DOHH2 (cell line): ENCODE measurements at regions not wholly inside any gene's neighbourhood (a gene's known extent, or its start where the extent isn't known, plus 50 kb on each side); places are given as distances from the start of the nearest gene placed in this dataset.
"Not testable (repeated sequence)": the region's sequence is repeated elsewhere in the genome, so short reads cannot be mapped to it uniquely, and the experiment has no call there.

Experiments
- H3F3A ChIP-seq: fragments of 200-600 bp; sonication (generic), shearing (Covaris generic); 2 replicates; pipeline ENCODE4 v1.6.0; 2016; ENCODE audit warnings: antibody characterized with exemption, mild to moderate bottlenecking; ENCODE audit not compliant: control insufficient read depth, insufficient read depth
- H3K27ac ChIP-seq: fragments of 200-600 bp; sonication (generic); 2 replicates; pipeline ENCODE4 v1.5.1; 2014; ENCODE audit warnings: low read depth, mild to moderate bottlenecking, low read length, moderate library complexity
- H3K27me3 ChIP-seq: fragments of 200-600 bp; sonication (generic); 2 replicates; pipeline ENCODE4 v1.6.1; 2014; ENCODE audit warnings: mild to moderate bottlenecking, low read length, mixed read lengths; ENCODE audit not compliant: control insufficient read depth
- H3K36me3 ChIP-seq: fragments of 200-600 bp; sonication (generic); 2 replicates; pipeline ENCODE4 v1.6.1; 2014; ENCODE audit warnings: mild to moderate bottlenecking, low read length, moderate library complexity, mixed read lengths; ENCODE audit not compliant: control insufficient read depth
- H3K4me1 ChIP-seq: fragments of 200-600 bp; sonication (generic); 2 replicates; pipeline ENCODE4 v1.6.1; 2014; ENCODE audit warnings: mild to moderate bottlenecking, low read length, mixed read lengths; ENCODE audit not compliant: control insufficient read depth
- H3K4me2 ChIP-seq: fragments of 200-600 bp; sonication (generic); 2 replicates; pipeline ENCODE4 v1.6.0; 2014; ENCODE audit warnings: mild to moderate bottlenecking, low read length, moderate library complexity
- H3K4me3 ChIP-seq: fragments of 200-600 bp; sonication (generic); 2 replicates; pipeline ENCODE4 v1.5.1; 2014; ENCODE audit warnings: mild to moderate bottlenecking, low read length, mixed read lengths
- H3K79me2 ChIP-seq: fragments of 200-600 bp; sonication (generic); 2 replicates; pipeline ENCODE4 v1.6.1; 2014; ENCODE audit warnings: mild to moderate bottlenecking, low read length, mixed read lengths; ENCODE audit not compliant: control insufficient read depth
- H3K9me2 ChIP-seq: fragments of 200-600 bp; sonication (generic); replicated peaks from 2 replicates; pipeline ENCODE4 v1.6.1; 2014; ENCODE audit warnings: mild to moderate bottlenecking, low read length, mixed read lengths; ENCODE audit not compliant: control insufficient read depth
- H3K9me3 ChIP-seq: fragments of 200-600 bp; sonication (generic); 2 replicates; pipeline ENCODE4 v1.6.1; 2014; ENCODE audit warnings: antibody characterized with exemption, low read length, mixed read lengths; ENCODE audit not compliant: control insufficient read depth, insufficient read depth
- H4K20me1 ChIP-seq: fragments of 200-600 bp; sonication (generic); 2 replicates; pipeline ENCODE4 v1.6.0; 2014; ENCODE audit warnings: low read depth, mild to moderate bottlenecking, antibody characterized with exemption, low read length, moderate library complexity; ENCODE audit not compliant: control insufficient read depth, insufficient read depth
- CTCF ChIP-seq: fragments of 200-600 bp; sonication (generic); IDR thresholded peaks from one replicate; pipeline ENCODE4 v1.5.1; 2014; ENCODE audit warnings: antibody characterized with exemption, mild to moderate bottlenecking, low read depth, low read length; ENCODE audit not compliant: poor library complexity, severe bottlenecking
- EZH2phosphoT487 ChIP-seq: fragments of 200-600 bp; sonication (generic); IDR thresholded peaks from 2 replicates; pipeline ENCODE4 v1.6.1; 2017; ENCODE audit warnings: borderline replicate concordance, mild to moderate bottlenecking, antibody characterized with exemption, low read length, moderate library complexity, mixed read lengths

- no peak overlapping the region for H3K4me2 ChIP-seq
- H3F3A ChIP-seq = no peaks in the 10 kb centered on the region
- H3K27ac ChIP-seq = no peak overlapping the region
- TF ChIP-seq EZH2phosphoT487 (no peak), CTCF (no peak)
- no peaks in the 10 kb centered on the region for H4K20me1 ChIP-seq
- no peaks in the 10 kb centered on the region for H3K4me1 ChIP-seq
- H3K27me3 ChIP-seq = no peaks in the 10 kb centered on the region
- no peaks in the 10 kb centered on the region for H3K36me3 ChIP-seq
- no peaks in the 10 kb centered on the region for H3K9me3 ChIP-seq
- H3K4me3 ChIP-seq = no peak overlapping the region
- no peaks in the 10 kb centered on the region for H3K79me2 ChIP-seq
- H3K9me2 ChIP-seq = no peaks in the 10 kb centered on the region
Observed at GRCh38 chr3:3991598-3991997, 192.4 kb downstream of the LRRN1 start.

GRCh38 chr3:3992312-3992874 lies 193.2 kb downstream of the LRRN1 start:
- Histone ChIP-seq H3K9me2 (no peaks in the 10 kb centered on the region), H3F3A (no peaks in the 10 kb centered on the region), H3K4me2 (no peak overlapping the region), H3K4me1 (no peaks in the 10 kb centered on the region), H3K36me3 (no peaks in the 10 kb centered on the region), H4K20me1 (no peaks in the 10 kb centered on the region), H3K79me2 (no peaks in the 10 kb centered on the region), H3K27ac (no peak overlapping the region), H3K9me3 (no peaks in the 10 kb centered on the region), H3K4me3 (no peak overlapping the region), H3K27me3 (no peaks in the 10 kb centered on the region)
- TF ChIP-seq CTCF (no peak), EZH2phosphoT487 (no peak)

- H3K9me2 ChIP-seq = no peaks in the 10 kb centered on the region
- H3F3A ChIP-seq = no peaks in the 10 kb centered on the region
- TF ChIP-seq CTCF (peak; percentile 82), EZH2phosphoT487 (no peak)
Observed at GRCh38 chr3:3998140-3998922, 199.1 kb downstream of the LRRN1 start.

GRCh38 chr3:3999340-3999739 lies 200.1 kb downstream of the LRRN1 start:
- not testable (repeated sequence) for H3K9me2 ChIP-seq, H3K36me3 ChIP-seq, H3F3A ChIP-seq, H3K4me3 ChIP-seq, H3K27me3 ChIP-seq, H3K9me3 ChIP-seq, H3K4me2 ChIP-seq, H3K79me2 ChIP-seq, H3K4me1 ChIP-seq, H4K20me1 ChIP-seq, H3K27ac ChIP-seq

More at GRCh38 chr3:3998140-3998922, 199.1 kb downstream of the LRRN1 start:
- H3K4me1 ChIP-seq = no peaks in the 10 kb centered on the region
- H3K27ac ChIP-seq = no peak overlapping the region
- H3K4me2 ChIP-seq = no peak overlapping the region
- no peaks in the 10 kb centered on the region for H3K9me3 ChIP-seq
- no peaks in the 10 kb centered on the region for H3K36me3 ChIP-seq
- H3K4me3 ChIP-seq = no peak overlapping the region
- no peaks in the 10 kb centered on the region for H3K27me3 ChIP-seq
- no peaks in the 10 kb centered on the region for H4K20me1 ChIP-seq
- H3K79me2 ChIP-seq = no peaks in the 10 kb centered on the region
